ENCODE measurements at regions not wholly inside any gene's neighbourhood (a gene's known extent, or its start where the extent isn't known, plus 50 kb on each side); places are given as distances from the start of the nearest gene placed in this dataset.

DNA sequence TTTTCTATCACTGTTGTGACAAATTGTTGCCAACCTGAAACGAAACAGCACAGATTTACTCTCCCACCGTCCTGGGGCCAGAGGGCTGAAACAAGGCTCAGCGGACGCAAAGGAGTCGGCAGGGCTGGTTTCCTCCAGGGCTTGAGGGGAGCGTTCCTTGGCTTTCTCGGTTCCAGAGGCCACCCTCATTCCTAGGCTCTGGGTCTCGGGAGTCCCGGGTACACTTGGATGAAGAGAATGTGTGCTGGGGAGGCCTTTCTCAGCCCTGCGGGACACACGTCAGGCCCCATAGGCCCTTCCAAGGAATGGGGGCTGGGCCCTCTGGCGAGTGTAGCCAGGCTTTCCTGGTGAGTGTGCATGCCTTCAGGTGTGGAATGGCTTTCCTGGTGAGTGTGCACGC is 287.3 kb upstream of the HS6ST1 start:
- TF ChIP-seq, protein P1, sequence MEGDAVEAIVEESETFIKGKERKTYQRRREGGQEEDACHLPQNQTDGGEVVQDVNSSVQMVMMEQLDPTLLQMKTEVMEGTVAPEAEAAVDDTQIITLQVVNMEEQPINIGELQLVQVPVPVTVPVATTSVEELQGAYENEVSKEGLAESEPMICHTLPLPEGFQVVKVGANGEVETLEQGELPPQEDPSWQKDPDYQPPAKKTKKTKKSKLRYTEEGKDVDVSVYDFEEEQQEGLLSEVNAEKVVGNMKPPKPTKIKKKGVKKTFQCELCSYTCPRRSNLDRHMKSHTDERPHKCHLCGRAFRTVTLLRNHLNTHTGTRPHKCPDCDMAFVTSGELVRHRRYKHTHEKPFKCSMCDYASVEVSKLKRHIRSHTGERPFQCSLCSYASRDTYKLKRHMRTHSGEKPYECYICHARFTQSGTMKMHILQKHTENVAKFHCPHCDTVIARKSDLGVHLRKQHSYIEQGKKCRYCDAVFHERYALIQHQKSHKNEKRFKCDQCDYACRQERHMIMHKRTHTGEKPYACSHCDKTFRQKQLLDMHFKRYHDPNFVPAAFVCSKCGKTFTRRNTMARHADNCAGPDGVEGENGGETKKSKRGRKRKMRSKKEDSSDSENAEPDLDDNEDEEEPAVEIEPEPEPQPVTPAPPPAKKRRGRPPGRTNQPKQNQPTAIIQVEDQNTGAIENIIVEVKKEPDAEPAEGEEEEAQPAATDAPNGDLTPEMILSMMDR (IDR thresholded peaks at IDR 0.05; ENCODE audit: extremely low read depth, low read depth, low read length): no peak
- Histone ChIP-seq H3K4me3 (ENCODE audit: insufficient read depth, low read length) (no peak overlapping the region), H3K79me2 (ENCODE audit: insufficient read depth, low read length) (no peaks in the 10 kb centered on the region), H3K9me3 (ENCODE audit: low read depth, low read length) (no peaks in the 10 kb centered on the region), H3K27ac (ENCODE audit: low read depth, low read length) (no peak overlapping the region), H3K4me1 (ENCODE audit: insufficient read depth, low read length) (no peaks in the 10 kb centered on the region), H3K36me3 (ENCODE audit: insufficient read depth, low read length) (no peaks in the 10 kb centered on the region), H3K4me2 (ENCODE audit: insufficient read depth, low read length) (no peak overlapping the region), H2AFZ (ENCODE audit: low read length) (no peak overlapping the region), H4K20me1 (ENCODE audit: insufficient read depth, low read length) (no peaks in the 10 kb centered on the region), H3K27me3 (ENCODE audit: insufficient read depth, low read length) (no peaks in the 10 kb centered on the region)
- DNase-seq (ENCODE audit: insufficient read length, low spot score, missing footprints): no peak

DNA sequence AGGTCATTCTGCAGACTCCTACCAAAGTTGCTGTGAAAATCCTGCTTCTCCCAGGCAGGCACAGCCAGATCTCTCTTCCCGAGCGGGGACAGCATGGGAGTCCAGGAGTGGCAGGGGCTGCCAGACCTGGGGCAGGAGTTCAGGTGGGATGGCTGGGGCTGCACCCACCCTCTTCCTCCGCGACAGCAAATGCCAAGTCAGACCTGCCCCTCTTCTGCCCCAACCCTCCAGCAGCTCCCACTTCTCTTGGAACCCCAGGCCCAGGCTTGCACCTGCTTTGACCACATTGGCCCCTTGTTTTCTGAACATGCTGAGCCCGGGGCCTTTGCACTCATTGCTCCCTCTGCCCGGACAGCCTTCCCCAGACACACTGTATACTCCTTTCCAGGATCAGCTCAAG is 288.2 kb upstream of the HS6ST1 start:
- Histone ChIP-seq H3K9me3 (ENCODE audit: low read depth, low read length) (no peaks in the 10 kb centered on the region), H3K79me2 (ENCODE audit: insufficient read depth, low read length) (no peaks in the 10 kb centered on the region), H3K4me2 (ENCODE audit: insufficient read depth, low read length) (no peak overlapping the region), H3K4me3 (ENCODE audit: insufficient read depth, low read length) (no peak overlapping the region), H3K27ac (ENCODE audit: low read depth, low read length) (no peak overlapping the region), H3K27me3 (ENCODE audit: insufficient read depth, low read length) (no peaks in the 10 kb centered on the region), H2AFZ (ENCODE audit: low read length) (no peak overlapping the region), H3K4me1 (ENCODE audit: insufficient read depth, low read length) (no peaks in the 10 kb centered on the region), H4K20me1 (ENCODE audit: insufficient read depth, low read length) (no peaks in the 10 kb centered on the region), H3K36me3 (ENCODE audit: insufficient read depth, low read length) (no peaks in the 10 kb centered on the region)
- DNase-seq (ENCODE audit: insufficient read length, low spot score, missing footprints): peak; percentile 49
- TF ChIP-seq, protein P1 (IDR thresholded peaks at IDR 0.05; ENCODE audit: extremely low read depth, low read depth, low read length): no peak

DNA sequence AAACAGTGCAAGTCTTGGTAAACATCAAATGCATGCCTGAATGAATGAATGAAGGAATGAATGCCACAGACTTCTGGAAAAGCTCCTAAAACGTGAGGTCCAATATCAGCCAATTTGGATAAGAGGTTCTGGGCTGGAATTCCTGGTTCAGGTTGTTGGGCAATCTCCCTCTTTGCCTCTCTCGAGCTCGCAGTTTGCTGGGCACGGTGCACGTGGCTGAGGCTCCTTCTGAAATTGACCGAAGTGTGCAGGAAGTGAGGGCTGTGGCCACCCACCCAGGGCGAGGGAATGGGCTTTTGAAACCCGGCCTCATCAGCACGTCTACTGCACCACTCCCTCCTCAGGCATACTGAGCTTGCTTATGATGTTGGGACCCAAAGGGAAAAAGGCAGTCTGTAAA is 288.8 kb upstream of the HS6ST1 start:
- no peaks in the 10 kb centered on the region for H3K4me1 ChIP-seq (ENCODE audit: insufficient read depth, low read length)
- H2AFZ ChIP-seq (ENCODE audit: low read length): peak overlapping the region; percentile 54
- H3K9me3 ChIP-seq (ENCODE audit: low read depth, low read length): no peaks in the 10 kb centered on the region
- H4K20me1 ChIP-seq (ENCODE audit: insufficient read depth, low read length): no peaks in the 10 kb centered on the region
- no peaks in the 10 kb centered on the region for H3K27me3 ChIP-seq (ENCODE audit: insufficient read depth, low read length)
- peak; percentile 76 for DNase-seq (ENCODE audit: insufficient read length, low spot score, missing footprints)
- no peak overlapping the region for H3K4me3 ChIP-seq (ENCODE audit: insufficient read depth, low read length)
- no peak overlapping the region for H3K27ac ChIP-seq (ENCODE audit: low read depth, low read length)
- H3K4me2 ChIP-seq (ENCODE audit: insufficient read depth, low read length): peak overlapping the region; percentile 45
- no peaks in the 10 kb centered on the region for H3K79me2 ChIP-seq (ENCODE audit: insufficient read depth, low read length)
- no peaks in the 10 kb centered on the region for H3K36me3 ChIP-seq (ENCODE audit: insufficient read depth, low read length)
- TF ChIP-seq, protein P1 (IDR thresholded peaks at IDR 0.05; ENCODE audit: extremely low read depth, low read depth, low read length): no peak

DNA sequence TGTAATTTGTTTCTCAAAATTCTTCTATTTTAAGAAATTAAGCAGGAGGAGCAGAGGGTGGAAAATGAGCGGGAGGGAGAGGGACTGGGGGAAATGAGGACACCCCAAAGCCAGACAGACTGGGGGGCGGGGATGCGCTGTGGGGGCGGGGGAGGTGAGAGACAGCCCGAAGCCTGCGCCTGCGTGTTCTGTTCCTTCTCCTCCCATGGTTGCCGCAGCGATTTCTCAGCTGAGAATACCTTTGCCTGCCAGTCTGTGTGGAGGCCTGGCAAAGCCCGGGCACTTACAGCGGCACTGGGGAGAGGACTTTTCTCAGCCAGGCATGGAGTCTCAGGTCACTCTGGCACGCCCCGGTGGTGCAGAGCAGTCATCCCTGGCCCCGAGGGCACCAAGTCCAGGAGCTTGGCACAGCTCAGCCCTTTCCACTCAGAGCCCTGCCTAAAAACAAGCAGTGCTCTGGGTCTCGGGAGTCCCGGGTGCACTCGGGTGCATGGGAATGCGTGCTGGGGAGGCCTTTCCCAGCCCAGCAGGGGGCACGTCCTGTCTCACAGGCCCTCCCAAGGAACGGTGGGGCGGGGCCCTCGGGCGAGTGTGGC is 289.3 kb upstream of the HS6ST1 start:
- no peaks in the 10 kb centered on the region for H3K36me3 ChIP-seq (ENCODE audit: insufficient read depth, low read length)
- peak; percentile 93 for DNase-seq (ENCODE audit: insufficient read length, low spot score, missing footprints)
- peak overlapping the region; percentile 56 for H3K4me3 ChIP-seq (ENCODE audit: insufficient read depth, low read length)
- H3K4me1 ChIP-seq (ENCODE audit: insufficient read depth, low read length): no peaks in the 10 kb centered on the region
- no peaks in the 10 kb centered on the region for H3K9me3 ChIP-seq (ENCODE audit: low read depth, low read length)
- H3K27me3 ChIP-seq (ENCODE audit: insufficient read depth, low read length): no peaks in the 10 kb centered on the region
- H3K4me2 ChIP-seq (ENCODE audit: insufficient read depth, low read length): peak overlapping the region; percentile 66
- H3K79me2 ChIP-seq (ENCODE audit: insufficient read depth, low read length): no peaks in the 10 kb centered on the region
- H4K20me1 ChIP-seq (ENCODE audit: insufficient read depth, low read length): no peaks in the 10 kb centered on the region
- TF ChIP-seq, protein P1 (IDR thresholded peaks at IDR 0.05; ENCODE audit: extremely low read depth, low read depth, low read length): no peak
- peak overlapping the region; percentile 78 for H2AFZ ChIP-seq (ENCODE audit: low read length)
- H3K27ac ChIP-seq (ENCODE audit: low read depth, low read length): no peak overlapping the region
